Nephron (organoid): ENCODE measurements at regions not wholly inside any gene's neighbourhood (a gene's known extent, or its start where the extent isn't known, plus 50 kb on each side); places are given as distances from the start of the nearest gene placed in this dataset.
A peak's percentile ranks its signal among the peaks of the same experiment; 100 is the strongest.

ENCODE experiments used
- H3K27ac Mint-ChIP-seq, 3 experiments: 2 replicates each; pipeline ENCODE4 v1.8.0; 2020; ENCODE audit warnings: mixed read lengths in 3 of 3, mild to moderate bottlenecking in 2 of 3, moderate library complexity in 1 of 3
- H3K27me3 Mint-ChIP-seq: 2 replicates; pipeline ENCODE4 v1.8.0; 2021; ENCODE audit warnings: low read depth, mild to moderate bottlenecking, moderate library complexity, mixed read lengths
- H3K36me3 Mint-ChIP-seq: 2 replicates; pipeline ENCODE4 v1.8.0; 2020; ENCODE audit warnings: low read depth, mixed read lengths
- H3K4me1 Mint-ChIP-seq: 2 replicates; pipeline ENCODE4 v1.8.0; 2020; ENCODE audit warnings: mixed read lengths
- H3K4me3 Mint-ChIP-seq, 3 experiments: 2 replicates each; pipeline ENCODE4 v1.8.0; 2020; ENCODE audit warnings: mild to moderate bottlenecking in 3 of 3, mixed read lengths in 3 of 3, moderate library complexity in 2 of 3
- H3K9me3 Mint-ChIP-seq: 2 replicates; pipeline ENCODE4 v1.8.0; 2020; ENCODE audit warnings: mixed read lengths
- TF ChIP-seq, protein P1 (sequence below), 3 experiments: fragments of 200-600 bp; sonication (generic); IDR thresholded peaks; one replicate each; pipeline ENCODE4 v1.5.0; 2021; ENCODE audit warnings: antibody characterized with exemption in 3 of 3; ENCODE audit not compliant: unreplicated experiment in 3 of 3

DNA sequence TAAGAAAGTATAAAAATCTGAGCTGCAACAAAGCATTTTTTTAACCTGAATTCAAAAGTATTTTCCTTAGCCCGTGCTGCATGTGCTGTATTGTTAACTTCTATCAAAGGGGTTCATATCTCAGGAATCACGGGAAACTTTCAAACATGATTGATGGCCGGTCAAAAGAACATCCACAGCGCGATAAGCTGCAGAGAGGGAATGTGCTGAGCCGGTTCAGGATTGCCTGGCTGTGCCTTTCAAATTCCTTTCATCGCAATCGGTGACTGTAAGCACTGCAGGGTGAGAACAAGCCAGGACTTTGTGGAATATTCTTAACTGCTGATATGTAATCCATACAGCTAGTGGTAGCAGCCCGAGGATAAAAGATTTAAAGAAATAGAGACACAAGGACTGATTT lies 210.9 kb upstream of the NOCT start:
- H3K9me3 Mint-ChIP-seq = no peaks in the 10 kb centered on the region
- TF ChIP-seq, protein P1, sequence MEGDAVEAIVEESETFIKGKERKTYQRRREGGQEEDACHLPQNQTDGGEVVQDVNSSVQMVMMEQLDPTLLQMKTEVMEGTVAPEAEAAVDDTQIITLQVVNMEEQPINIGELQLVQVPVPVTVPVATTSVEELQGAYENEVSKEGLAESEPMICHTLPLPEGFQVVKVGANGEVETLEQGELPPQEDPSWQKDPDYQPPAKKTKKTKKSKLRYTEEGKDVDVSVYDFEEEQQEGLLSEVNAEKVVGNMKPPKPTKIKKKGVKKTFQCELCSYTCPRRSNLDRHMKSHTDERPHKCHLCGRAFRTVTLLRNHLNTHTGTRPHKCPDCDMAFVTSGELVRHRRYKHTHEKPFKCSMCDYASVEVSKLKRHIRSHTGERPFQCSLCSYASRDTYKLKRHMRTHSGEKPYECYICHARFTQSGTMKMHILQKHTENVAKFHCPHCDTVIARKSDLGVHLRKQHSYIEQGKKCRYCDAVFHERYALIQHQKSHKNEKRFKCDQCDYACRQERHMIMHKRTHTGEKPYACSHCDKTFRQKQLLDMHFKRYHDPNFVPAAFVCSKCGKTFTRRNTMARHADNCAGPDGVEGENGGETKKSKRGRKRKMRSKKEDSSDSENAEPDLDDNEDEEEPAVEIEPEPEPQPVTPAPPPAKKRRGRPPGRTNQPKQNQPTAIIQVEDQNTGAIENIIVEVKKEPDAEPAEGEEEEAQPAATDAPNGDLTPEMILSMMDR (IDR thresholded peaks at IDR 0.05; ENCODE audit: unreplicated experiment in 3 of 3) = no peak

DNA sequence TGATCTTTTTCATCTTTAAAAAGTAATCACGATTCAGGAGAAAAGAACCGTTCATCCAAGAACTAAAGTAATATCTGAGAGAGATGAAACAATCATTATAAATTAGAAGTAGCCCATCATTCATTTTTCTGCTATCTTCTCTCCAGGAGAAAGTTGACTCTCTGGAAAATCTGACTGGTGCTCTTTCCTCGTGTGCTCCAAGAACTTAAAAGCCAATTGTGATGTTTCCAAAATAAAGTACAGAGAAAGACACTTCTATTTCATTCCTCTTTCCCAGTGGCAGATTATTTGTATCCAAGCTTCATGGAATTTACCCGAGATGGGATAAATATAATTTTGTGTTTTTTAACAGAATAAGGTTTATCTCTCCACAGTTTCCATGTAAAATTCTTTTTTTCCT lies 212.5 kb upstream of the NOCT start:
- no peak overlapping the region for H3K4me3 Mint-ChIP-seq
- H3K27me3 Mint-ChIP-seq = peaks cover 4% of the 10 kb centered on the region
- H3K4me1 Mint-ChIP-seq = peaks cover 58% of the 10 kb centered on the region
- H3K36me3 Mint-ChIP-seq = no peaks in the 10 kb centered on the region
- peak overlapping the region in 1 of 3 experiments; percentile 24 for H3K27ac Mint-ChIP-seq
- TF ChIP-seq, protein P1 (IDR thresholded peaks at IDR 0.05; ENCODE audit: unreplicated experiment in 3 of 3) = no peak
- H3K9me3 Mint-ChIP-seq = no peaks in the 10 kb centered on the region

More for the DNA sequence above, 210.9 kb upstream of the NOCT start:
- peak overlapping the region in 2 of 3 experiments; percentile 57 to 61 for H3K27ac Mint-ChIP-seq
- peaks cover 4% of the 10 kb centered on the region for H3K27me3 Mint-ChIP-seq
- peak overlapping the region in 2 of 3 experiments; percentile 6 to 12 for H3K4me3 Mint-ChIP-seq
- peaks cover 48% of the 10 kb centered on the region for H3K4me1 Mint-ChIP-seq
- H3K36me3 Mint-ChIP-seq = no peaks in the 10 kb centered on the region

DNA sequence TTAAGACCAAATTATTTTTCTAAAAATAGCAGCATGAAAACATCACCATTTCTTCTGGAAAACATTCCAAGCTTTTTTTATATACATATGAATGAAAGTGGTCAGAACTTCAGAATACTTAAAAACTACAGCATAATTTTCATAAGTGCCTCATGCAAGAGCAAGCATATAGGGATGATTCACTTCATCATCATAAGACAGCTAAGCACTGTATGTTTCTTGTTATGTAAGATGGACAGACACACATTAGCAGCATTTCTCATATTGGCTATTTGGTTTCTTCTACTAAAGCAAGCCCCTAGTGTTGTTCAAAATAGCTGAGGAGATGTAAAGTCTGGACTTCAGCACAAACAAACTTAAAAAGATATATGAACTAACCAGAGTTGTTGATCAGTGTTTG lies 213.1 kb upstream of the NOCT start:
- H3K27me3 Mint-ChIP-seq = peaks cover 4% of the 10 kb centered on the region
- no peaks in the 10 kb centered on the region for H3K9me3 Mint-ChIP-seq
- no peak overlapping the region for H3K4me3 Mint-ChIP-seq
- TF ChIP-seq, protein P1 (IDR thresholded peaks at IDR 0.05; ENCODE audit: unreplicated experiment in 3 of 3) = peak in 1 of 3 experiments; percentile 6
- peak overlapping the region in 1 of 3 experiments; percentile 24 for H3K27ac Mint-ChIP-seq
- no peaks in the 10 kb centered on the region for H3K36me3 Mint-ChIP-seq
- H3K4me1 Mint-ChIP-seq = peaks cover 64% of the 10 kb centered on the region

GRCh38 chr4:138800421-138800820 lies 215.2 kb upstream of the NOCT start:
- Mint-ChIP-seq H3K9me3 (no peaks in the 10 kb centered on the region), H3K27me3 (peaks cover 4% of the 10 kb centered on the region), H3K27ac (peak overlapping the region; percentile 15 to 22 (median 20)), H3K4me1 (peaks cover 55% of the 10 kb centered on the region), H3K4me3 (no peak overlapping the region), H3K36me3 (no peaks in the 10 kb centered on the region)
- TF ChIP-seq, protein P1 (IDR thresholded peaks at IDR 0.05; ENCODE audit: unreplicated experiment in 3 of 3) = no peak

DNA sequence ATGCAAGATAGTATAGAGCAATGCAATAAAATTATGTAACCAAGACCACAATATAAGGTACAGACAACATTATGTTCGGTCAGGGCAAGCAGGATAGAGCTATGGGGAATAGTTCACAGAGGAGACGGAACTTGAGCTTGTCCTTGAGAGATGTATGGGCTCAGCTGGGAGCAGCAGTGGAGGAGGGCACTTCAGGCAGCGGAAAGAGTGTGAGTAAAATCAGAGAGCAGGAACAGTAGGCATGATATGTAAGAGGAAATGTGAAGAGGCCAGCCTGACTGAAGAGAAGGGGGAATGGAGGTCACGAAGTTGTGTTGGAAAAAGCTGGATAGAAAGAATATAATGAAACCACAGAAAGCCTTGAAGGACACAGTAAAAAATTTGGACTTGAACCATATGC lies 217.2 kb upstream of the NOCT start:
- H3K27me3 Mint-ChIP-seq = no peaks in the 10 kb centered on the region
- peak overlapping the region in 2 of 3 experiments; percentile 0 to 18 for H3K27ac Mint-ChIP-seq
- H3K4me3 Mint-ChIP-seq = no peak overlapping the region
- H3K36me3 Mint-ChIP-seq = no peaks in the 10 kb centered on the region
- no peaks in the 10 kb centered on the region for H3K9me3 Mint-ChIP-seq
- TF ChIP-seq, protein P1 (IDR thresholded peaks at IDR 0.05; ENCODE audit: unreplicated experiment in 3 of 3) = no peak
- peaks cover 41% of the 10 kb centered on the region for H3K4me1 Mint-ChIP-seq

DNA sequence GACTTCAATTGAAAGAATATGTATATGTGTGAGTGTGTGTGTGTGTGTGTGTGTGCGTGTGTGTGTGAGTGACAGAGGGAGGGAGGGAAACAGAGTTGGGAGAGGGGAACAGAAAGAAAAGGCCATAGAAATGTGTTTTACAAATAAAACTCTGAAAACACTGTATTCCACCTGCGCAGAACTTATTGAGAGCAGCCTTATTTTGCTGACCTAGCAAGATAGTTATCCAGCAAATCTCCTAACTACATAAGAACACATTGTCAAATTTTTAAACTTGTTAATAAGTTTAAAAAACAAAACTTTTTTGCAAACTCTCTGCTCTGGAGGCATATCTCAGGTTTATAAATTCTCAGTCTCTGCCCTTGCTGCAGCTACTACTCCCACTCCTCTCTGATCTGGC lies 217.9 kb upstream of the NOCT start:
- H3K4me1 Mint-ChIP-seq = peaks cover 41% of the 10 kb centered on the region
- H3K27ac Mint-ChIP-seq = peak overlapping the region in 2 of 3 experiments; percentile 7 to 47
- H3K36me3 Mint-ChIP-seq = no peaks in the 10 kb centered on the region
- TF ChIP-seq, protein P1 (IDR thresholded peaks at IDR 0.05; ENCODE audit: unreplicated experiment in 3 of 3) = no peak
- no peaks in the 10 kb centered on the region for H3K9me3 Mint-ChIP-seq
- H3K4me3 Mint-ChIP-seq = no peak overlapping the region
- no peaks in the 10 kb centered on the region for H3K27me3 Mint-ChIP-seq
